DOHH2 (cell line): ENCODE measurements at regions not wholly inside any gene's neighbourhood (a gene's known extent, or its start where the extent isn't known, plus 50 kb on each side); places are given as distances from the start of the nearest gene placed in this dataset.

ENCODE experiments used
- EZH2phosphoT487 ChIP-seq: fragments of 200-600 bp; sonication (generic); IDR thresholded peaks from 2 replicates; pipeline ENCODE4 v1.6.1; 2017; ENCODE audit warnings: borderline replicate concordance, mild to moderate bottlenecking, antibody characterized with exemption, low read length, moderate library complexity, mixed read lengths
- TF ChIP-seq, protein P1 (sequence below): fragments of 200-600 bp; sonication (generic); IDR thresholded peaks from one replicate; pipeline ENCODE4 v1.5.1; 2014; ENCODE audit warnings: antibody characterized with exemption, mild to moderate bottlenecking, low read depth, low read length; ENCODE audit not compliant: poor library complexity, severe bottlenecking

DNA sequence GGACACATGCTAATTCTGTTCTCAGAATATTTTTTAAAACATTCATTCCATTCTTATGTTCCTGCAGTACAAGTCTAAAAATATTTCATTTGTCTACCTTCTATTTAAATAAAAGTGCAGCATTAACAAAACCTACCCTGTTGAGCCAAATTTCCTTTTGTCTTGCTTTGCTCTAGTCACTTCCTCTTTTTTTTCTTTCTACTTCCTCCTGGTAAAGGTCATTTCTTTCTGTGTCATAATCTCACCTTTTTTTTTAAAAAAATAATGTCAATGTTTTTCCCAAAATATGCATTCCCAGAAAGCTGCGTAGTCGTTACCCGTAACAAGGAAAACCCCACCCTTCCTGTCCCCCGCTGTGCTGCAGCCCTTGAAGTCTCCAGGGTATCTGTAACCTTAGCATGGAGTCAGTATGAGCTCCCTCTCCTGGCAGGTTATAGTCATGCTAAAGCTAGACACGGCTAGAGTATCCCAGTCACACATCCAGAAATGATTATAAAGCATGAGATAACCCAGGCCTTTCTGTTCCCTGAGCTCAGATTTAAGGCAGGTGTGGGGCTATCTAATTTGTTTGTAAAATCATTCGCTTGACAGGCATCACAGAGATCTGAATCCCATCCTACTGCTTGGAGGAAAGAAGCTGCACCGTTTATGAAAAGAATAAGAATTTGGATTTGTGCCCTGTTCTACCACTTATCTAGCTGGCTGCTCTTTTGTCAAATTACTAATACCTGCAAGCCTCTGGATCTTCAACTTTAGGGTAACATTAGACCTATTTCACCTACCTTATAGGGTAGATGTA lies 51.1 kb upstream of the EED start:
- TF ChIP-seq, protein P1, sequence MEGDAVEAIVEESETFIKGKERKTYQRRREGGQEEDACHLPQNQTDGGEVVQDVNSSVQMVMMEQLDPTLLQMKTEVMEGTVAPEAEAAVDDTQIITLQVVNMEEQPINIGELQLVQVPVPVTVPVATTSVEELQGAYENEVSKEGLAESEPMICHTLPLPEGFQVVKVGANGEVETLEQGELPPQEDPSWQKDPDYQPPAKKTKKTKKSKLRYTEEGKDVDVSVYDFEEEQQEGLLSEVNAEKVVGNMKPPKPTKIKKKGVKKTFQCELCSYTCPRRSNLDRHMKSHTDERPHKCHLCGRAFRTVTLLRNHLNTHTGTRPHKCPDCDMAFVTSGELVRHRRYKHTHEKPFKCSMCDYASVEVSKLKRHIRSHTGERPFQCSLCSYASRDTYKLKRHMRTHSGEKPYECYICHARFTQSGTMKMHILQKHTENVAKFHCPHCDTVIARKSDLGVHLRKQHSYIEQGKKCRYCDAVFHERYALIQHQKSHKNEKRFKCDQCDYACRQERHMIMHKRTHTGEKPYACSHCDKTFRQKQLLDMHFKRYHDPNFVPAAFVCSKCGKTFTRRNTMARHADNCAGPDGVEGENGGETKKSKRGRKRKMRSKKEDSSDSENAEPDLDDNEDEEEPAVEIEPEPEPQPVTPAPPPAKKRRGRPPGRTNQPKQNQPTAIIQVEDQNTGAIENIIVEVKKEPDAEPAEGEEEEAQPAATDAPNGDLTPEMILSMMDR: peak; percentile 91
- TF ChIP-seq EZH2phosphoT487: no peak
